ENCODE measurements at regions not wholly inside any gene's neighbourhood (a gene's known extent, or its start where the extent isn't known, plus 50 kb on each side); places are given as distances from the start of the nearest gene placed in this dataset.

- no peak for DNase-seq
Measured at GRCh38 chr9:629146-629545, 212.4 kb upstream of the DMRT1 start.

GRCh38 chr9:630817-631216 lies 210.7 kb upstream of the DMRT1 start:
- DNase-seq, result no peak

GRCh38 chr9:631596-631995 lies 209.9 kb upstream of the DMRT1 start:
- no peak for DNase-seq

- no peak for DNase-seq
Measured at GRCh38 chr9:633461-633860, 208.0 kb upstream of the DMRT1 start.

GRCh38 chr9:636931-637591 lies 204.4 kb upstream of the DMRT1 start:
- DNase-seq, result no peak

GRCh38 chr9:638152-638551 lies 203.3 kb upstream of the DMRT1 start:
- no peak for DNase-seq

- no peak for DNase-seq
Measured at GRCh38 chr9:642014-642413, 199.5 kb upstream of the DMRT1 start.

GRCh38 chr9:643966-644365 lies 197.5 kb upstream of the DMRT1 start:
- no peak for DNase-seq

GRCh38 chr9:647522-647921 lies 194.0 kb upstream of the DMRT1 start:
- no peak for DNase-seq

GRCh38 chr9:649128-650074 lies 192.1 kb upstream of the DMRT1 start:
- DNase-seq, result no peak

- DNase-seq, result no peak
Measured at GRCh38 chr9:650362-650761, 191.1 kb upstream of the DMRT1 start.

- DNase-seq, result no peak
Measured at GRCh38 chr9:651371-651770, 190.1 kb upstream of the DMRT1 start.

- DNase-seq, result no peak
Measured at GRCh38 chr9:652914-653313, 188.6 kb upstream of the DMRT1 start.

GRCh38 chr9:653421-653820 lies 188.1 kb upstream of the DMRT1 start:
- no peak for DNase-seq

- no peak for DNase-seq
Measured at GRCh38 chr9:653856-654387, 187.6 kb upstream of the DMRT1 start.

- no peak for DNase-seq
Measured at GRCh38 chr9:655875-656274, 185.6 kb upstream of the DMRT1 start.

GRCh38 chr9:656926-657568 lies 184.4 kb upstream of the DMRT1 start:
- DNase-seq, result no peak

- DNase-seq, result no peak
Measured at GRCh38 chr9:659286-659685, 182.2 kb upstream of the DMRT1 start.

GRCh38 chr9:660227-660626 lies 181.3 kb upstream of the DMRT1 start:
- DNase-seq, result no peak

GRCh38 chr9:663541-663940 lies 178.0 kb upstream of the DMRT1 start:
- DNase-seq, result no peak

- no peak for DNase-seq
Measured at GRCh38 chr9:665296-665695, 176.2 kb upstream of the DMRT1 start.

GRCh38 chr9:671997-672396 lies 169.5 kb upstream of the DMRT1 start:
- DNase-seq, result no peak

GRCh38 chr9:672851-673250 lies 168.6 kb upstream of the DMRT1 start:
- no peak for DNase-seq

Data from right lung (tissue), 2 donors.